DMS153 treated with DMSO at 0.1 percent for 48 hours (cell line): ENCODE measurements at regions not wholly inside any gene's neighbourhood (a gene's known extent, or its start where the extent isn't known, plus 50 kb on each side); places are given as distances from the start of the nearest gene placed in this dataset.

Experiments used
- DNase-seq: peaks from one replicate; lab custom pipeline; 2025; ENCODE audit not compliant: unreplicated experiment; lab: John Stamatoyannopoulos, UW

DNA sequence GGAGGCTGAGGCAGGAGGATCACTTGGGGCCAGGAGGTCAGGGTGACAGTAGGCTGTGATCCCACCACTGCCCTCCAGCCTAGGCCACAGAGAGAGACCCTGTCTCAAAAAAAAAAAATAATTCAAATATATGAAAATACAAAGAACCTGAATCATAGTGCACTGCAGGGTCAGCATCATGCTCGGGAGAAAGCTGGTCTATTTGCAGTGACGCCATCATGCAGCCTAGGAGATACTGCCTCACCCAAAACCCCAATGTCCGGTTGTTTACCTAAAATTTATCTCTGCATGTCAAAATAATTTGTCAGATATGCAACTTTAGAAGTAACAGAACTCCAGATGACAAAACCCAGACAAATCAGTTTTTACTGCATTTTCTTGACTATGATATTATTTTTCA is 61.5 kb upstream of the ALKAL2 start:
- no peak for DNase-seq

DNA sequence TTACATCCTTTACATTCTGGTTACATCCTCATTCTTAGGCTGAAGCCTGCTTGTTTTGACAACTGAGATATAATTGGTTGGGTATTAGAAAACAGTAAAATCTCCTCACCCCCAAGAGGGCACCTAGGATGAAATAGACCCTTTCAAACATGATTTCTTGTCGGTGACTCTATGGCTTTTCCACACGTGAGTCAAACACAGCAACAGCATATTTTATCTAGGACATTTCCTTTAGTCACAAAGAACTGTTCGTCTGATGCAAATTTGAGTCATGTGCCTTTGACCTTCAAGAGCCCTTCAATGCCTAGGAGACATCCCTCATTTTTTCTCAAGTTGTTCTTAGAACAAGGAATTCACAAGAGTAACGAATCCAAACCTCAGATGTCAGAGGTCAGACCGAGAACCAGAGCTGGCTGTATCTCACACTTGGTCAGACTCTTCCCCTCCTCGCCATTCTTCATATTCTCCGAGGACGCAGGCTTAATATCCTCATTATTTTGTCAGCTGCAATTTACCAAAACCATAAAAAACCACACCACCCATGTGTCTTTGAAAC is 60.5 kb upstream of the ALKAL2 start:
- DNase-seq, result no peak

DNA sequence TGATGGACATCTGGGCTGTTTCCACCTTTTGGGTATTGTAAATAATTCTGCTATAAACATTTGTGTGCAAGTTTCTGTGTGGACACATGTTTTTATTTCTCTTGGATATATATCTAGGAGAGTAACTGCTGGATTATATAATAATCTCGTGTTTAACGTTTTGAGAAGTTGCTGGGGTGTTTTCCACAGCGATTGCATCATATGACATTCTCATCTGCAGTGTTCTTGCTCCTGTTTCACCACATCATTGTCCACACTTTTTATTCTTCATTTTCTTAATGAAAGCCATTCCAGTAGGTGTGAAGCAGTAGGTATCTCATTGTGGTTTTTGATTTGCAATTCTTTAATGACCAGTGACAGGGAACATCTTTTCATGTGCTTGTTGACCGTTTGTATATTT is 56.9 kb upstream of the ALKAL2 start:
- no peak for DNase-seq

DNA sequence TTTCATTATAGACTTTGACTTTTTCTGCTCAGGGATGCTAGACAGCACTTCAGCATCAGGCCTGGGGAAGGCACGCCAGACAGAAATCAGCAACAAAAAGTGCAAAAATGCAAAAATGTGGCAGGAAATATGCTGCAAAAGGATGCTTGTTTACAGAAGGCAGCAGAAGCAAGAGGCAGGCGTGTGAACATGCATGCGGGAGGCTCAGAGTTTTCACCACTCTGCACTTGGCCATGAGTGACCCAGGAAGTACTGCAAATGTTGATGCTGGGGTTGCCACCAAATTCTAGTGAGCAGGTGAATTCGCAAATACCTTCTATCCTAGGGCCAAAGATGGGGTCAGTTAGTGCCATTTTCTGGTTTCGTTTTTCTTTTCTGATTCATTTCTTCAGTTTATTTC is 55.5 kb upstream of the ALKAL2 start:
- no peak for DNase-seq

DNA sequence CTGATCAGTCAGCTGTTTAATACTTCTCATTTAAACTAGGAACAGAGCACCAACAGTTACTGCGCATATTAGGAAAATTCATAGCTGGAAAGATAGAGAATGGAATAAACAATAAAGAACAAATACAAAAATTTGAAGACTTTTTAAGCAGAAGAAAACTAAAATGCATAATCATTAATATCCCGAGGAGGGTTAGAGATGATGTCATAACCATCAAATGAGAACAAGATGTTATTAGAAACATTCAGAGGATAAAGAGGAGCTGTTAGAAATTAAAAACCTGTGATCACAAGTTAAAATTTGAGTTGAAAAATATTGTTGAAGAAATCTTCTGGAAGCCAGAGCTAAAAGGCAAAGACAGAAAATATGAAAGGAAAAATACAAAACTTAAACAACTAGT is 54.0 kb upstream of the ALKAL2 start:
- no peak for DNase-seq

DNA sequence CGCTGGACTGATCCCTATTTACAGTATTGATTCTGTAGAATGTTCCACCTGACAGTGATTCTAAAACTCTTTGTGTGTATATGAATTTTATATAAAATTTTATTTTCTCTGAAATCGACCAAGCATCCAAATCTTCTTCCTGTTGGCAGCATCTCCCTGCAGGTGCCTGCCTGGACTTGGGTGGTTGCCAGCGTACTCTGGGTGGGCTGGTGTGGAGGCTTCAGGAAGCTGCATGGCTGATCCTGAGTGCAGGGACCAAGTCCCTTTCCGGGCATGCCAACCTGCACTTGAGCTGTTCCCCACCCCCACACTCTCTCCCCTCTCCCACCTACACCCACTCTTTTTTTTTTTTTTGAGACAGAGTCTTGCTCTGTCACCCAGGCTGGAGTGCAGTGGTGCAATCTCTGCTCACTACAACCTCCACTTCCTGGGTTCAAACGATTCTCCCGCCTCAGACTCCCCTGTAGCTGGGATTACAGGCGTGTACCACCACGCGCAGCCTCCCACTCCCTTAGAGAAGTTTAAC is 53.2 kb upstream of the ALKAL2 start:
- no peak for DNase-seq
